HL-60 (cell line): ENCODE measurements at regions not wholly inside any gene's neighbourhood (a gene's known extent, or its start where the extent isn't known, plus 50 kb on each side); places are given as distances from the start of the nearest gene placed in this dataset.

Source experiments
- CTCF ChIP-seq: IDR thresholded peaks from one replicate; pipeline ENCODE4 v1.5.1; 2011; ENCODE audit warnings: low read length, control low read depth, inconsistent platforms; ENCODE audit not compliant: insufficient read depth
- POLR2AphosphoS5 ChIP-seq: IDR thresholded peaks from 2 replicates; pipeline ENCODE4 v1.6.1; 2012; ENCODE audit warnings: low read depth
- SPI1 ChIP-seq: IDR thresholded peaks from 2 replicates; pipeline ENCODE4 v1.6.1; 2012; ENCODE audit warnings: low read depth, mild to moderate bottlenecking, borderline replicate concordance
- TF ChIP-seq, protein P1 (sequence below): IDR thresholded peaks from 2 replicates; pipeline ENCODE4 v1.6.1; 2012; ENCODE audit warnings: low read depth; ENCODE audit not compliant: insufficient replicate concordance

- TF ChIP-seq CTCF (no peak), POLR2AphosphoS5 (no peak), SPI1 (no peak)
- TF ChIP-seq, protein P1, sequence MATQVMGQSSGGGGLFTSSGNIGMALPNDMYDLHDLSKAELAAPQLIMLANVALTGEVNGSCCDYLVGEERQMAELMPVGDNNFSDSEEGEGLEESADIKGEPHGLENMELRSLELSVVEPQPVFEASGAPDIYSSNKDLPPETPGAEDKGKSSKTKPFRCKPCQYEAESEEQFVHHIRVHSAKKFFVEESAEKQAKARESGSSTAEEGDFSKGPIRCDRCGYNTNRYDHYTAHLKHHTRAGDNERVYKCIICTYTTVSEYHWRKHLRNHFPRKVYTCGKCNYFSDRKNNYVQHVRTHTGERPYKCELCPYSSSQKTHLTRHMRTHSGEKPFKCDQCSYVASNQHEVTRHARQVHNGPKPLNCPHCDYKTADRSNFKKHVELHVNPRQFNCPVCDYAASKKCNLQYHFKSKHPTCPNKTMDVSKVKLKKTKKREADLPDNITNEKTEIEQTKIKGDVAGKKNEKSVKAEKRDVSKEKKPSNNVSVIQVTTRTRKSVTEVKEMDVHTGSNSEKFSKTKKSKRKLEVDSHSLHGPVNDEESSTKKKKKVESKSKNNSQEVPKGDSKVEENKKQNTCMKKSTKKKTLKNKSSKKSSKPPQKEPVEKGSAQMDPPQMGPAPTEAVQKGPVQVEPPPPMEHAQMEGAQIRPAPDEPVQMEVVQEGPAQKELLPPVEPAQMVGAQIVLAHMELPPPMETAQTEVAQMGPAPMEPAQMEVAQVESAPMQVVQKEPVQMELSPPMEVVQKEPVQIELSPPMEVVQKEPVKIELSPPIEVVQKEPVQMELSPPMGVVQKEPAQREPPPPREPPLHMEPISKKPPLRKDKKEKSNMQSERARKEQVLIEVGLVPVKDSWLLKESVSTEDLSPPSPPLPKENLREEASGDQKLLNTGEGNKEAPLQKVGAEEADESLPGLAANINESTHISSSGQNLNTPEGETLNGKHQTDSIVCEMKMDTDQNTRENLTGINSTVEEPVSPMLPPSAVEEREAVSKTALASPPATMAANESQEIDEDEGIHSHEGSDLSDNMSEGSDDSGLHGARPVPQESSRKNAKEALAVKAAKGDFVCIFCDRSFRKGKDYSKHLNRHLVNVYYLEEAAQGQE, result no peak
These were observed 219.0 kb upstream of the CPEB2 start for GRCh38 chr4:14783011-14783877.
